ENCODE measurements at regions not wholly inside any gene's neighbourhood (a gene's known extent, or its start where the extent isn't known, plus 50 kb on each side); places are given as distances from the start of the nearest gene placed in this dataset.

DNA sequence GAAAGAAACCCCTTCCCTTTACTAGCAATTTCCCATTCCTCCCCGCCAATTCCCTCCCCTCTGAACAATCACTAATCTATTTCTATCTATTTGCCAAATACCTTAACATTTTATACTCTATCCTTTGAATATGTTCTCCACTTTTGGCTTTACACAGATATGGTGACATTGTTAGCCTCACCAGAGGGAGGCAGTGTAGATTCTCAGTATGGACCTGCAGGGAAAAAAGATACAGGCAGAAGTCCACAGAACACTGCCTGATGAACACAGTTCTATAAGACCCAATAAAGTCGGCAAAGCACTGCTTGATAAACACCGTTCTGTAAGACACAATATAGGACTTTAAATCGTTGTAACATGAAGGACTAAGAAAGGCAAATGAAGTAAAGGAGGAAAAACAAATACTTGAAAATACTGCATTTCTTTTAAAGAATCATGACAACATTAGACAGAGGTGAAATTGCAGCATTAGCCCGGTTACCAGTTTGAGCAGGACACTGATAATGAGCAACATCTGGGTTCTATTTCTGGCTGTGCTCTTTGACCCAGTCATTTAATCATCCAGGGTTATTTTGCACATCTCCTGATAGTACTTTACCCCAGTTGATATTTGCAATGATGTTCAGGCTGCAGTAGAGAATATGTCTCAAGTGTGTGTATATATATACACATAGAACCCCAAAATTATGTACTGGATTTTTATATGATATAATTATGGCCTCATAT lies 296.8 kb downstream of the UTRN start:
- peak; percentile 22 for DNase-seq

- peak; percentile 34 for DNase-seq
Observed at GRCh38 chr6:144582939-144583613, 297.9 kb downstream of the UTRN start.

- no peak for DNase-seq
Observed at GRCh38 chr6:144583614-144583954, 298.4 kb downstream of the UTRN start.

DNA sequence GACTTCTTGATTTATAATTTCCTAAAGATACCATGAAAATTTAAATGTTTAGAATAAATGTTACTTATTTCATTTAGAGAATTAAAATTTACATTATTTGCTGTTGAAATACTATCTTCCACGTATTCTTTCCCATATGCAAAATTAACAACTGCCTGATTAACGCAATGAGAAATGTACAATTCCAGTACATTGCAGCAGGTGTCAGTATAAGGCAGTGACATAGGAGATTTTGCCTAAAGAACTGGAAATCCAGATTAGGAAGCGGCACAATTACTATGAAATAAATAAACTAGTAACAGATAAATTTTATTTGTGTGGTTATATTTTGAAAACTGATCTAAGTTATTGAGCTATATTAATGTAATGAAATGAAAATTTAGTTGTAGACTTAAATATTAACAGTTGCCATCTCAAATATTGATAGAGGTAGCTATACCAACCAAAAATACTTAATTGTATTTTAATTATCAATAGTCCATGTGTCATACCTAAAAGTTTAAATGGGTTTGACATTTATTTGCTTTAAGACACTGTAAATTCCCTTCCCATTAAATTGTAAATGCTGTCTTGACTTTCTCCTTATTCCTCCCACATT lies 300.2 kb downstream of the UTRN start:
- DNase-seq, result peak; percentile 50

- DNase-seq, result peak; percentile 16
Observed at GRCh38 chr6:144586986-144587385, 301.9 kb downstream of the UTRN start.

DNA sequence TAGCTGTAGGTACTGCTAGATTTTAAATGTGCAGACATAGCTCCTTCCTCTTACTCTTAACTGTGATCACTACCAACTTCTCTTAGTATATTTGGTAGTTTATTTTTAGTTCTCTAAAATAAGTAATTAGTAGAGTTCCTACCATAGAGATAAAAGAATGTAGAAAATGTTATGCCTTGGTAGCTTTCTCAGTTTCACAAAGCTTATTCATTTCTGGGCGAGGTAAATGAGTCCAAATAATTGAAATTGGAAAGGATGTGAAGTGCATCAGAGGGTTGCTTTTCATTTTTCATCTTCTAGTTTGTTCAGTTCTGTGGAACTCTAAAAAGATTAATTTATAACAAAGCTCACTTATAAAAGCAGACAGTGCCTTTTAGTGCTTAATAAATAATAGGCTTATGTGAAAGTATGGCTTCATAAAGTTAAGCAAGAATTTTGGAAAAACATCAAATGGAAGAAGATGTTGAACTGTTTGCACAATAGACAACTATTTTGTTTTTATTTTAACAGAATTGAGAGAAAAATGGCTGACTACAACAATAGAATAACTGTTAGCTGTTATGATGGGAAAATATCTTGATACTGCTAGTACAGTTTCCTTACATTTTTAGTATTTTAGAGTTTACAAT lies 303.7 kb downstream of the UTRN start:
- no peak for DNase-seq

- DNase-seq, result no peak
Observed at GRCh38 chr6:144590532-144590931, 305.4 kb downstream of the UTRN start.

DNA sequence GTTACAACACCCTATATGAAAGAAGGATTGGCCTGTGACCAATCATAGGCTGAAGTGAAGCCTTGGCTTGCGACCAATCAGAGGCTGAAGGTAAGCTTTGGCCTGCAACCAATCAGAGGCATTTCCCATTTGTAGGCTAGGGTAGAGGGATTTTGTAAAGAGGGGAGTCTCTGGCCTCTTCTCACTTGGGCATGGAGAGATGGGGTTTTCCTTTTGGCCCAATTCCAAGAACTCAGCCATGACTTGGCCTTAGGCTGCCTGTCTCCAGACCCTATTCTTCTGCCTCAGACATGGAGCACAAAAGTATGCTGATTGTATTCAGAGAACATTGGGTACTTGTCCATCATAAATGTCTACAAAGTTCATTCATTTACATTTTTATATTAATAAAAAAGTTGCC lies 308.3 kb downstream of the UTRN start:
- DNase-seq, result no peak

- DNase-seq, result no peak
Observed at GRCh38 chr6:144594585-144594984, 309.4 kb downstream of the UTRN start.

- DNase-seq, result no peak
Observed at GRCh38 chr6:144595266-144595665, 310.1 kb downstream of the UTRN start.

GRCh38 chr6:144597511-144597910 lies 312.4 kb downstream of the UTRN start:
- no peak for DNase-seq

DNA sequence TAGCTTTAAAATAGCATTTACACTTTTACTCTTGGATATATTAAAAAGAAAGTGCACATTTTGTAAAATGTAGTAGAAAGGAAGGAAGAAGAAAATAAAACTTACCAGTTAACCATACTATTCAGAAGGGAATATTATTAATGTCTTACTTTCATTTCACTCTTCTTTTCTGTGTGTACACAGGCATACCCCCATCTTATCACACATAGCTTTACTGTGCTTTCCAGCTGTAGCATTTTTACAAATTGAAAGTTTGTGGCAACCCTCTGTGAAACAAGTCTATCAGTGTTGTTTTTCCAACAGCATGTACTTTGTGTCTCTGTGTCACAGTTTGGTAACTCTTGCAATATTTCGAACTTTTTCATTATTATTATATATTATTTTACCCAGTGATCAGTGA lies 314.5 kb downstream of the UTRN start:
- DNase-seq, result no peak

- no peak for DNase-seq
Observed at GRCh38 chr6:144601221-144601620, 316.1 kb downstream of the UTRN start.

- DNase-seq, result no peak
Observed at GRCh38 chr6:144602523-144603180, 317.5 kb downstream of the UTRN start.

- no peak for DNase-seq
Observed at GRCh38 chr6:144606083-144606482, 320.9 kb downstream of the UTRN start.

- no peak for DNase-seq
Observed at GRCh38 chr6:144607998-144608735, 323.0 kb downstream of the UTRN start.

DNA sequence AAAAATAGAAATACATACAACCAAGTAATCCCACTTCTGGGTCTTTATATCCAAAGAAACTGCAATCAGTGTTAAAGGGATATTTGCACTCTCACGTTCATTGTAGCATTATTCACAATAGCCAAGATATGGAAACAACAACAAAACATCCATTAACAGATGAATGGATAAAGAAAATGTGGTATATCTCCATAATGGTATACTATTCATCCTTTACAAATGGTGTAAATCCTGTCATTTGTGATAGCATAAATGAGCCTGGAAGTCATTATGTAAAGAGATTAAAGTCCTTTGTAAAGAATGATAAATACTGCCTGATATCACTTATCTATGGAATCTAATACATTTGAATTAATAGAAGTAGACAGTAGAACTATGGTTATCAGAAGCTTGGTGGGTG lies 327.7 kb downstream of the UTRN start:
- no peak for DNase-seq

DNA sequence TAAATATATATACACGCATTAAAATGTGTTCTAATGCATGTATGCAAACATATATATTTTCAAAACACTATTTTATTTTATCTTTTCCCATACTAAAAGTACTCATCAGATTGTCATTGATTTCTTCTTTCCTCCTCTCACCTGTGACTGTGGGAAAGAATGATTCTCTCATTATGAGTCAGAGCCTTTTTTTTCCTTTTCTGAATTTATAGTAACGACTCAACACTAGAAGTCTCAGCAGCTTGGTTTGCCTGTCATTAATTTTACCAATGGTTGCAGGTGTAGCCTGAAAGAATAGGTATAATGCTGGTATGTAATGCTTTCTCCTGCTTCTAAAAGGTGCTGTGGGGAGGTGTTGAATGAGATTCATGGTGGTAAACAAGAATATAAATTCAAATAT lies 328.7 kb downstream of the UTRN start:
- DNase-seq, result no peak

DNA sequence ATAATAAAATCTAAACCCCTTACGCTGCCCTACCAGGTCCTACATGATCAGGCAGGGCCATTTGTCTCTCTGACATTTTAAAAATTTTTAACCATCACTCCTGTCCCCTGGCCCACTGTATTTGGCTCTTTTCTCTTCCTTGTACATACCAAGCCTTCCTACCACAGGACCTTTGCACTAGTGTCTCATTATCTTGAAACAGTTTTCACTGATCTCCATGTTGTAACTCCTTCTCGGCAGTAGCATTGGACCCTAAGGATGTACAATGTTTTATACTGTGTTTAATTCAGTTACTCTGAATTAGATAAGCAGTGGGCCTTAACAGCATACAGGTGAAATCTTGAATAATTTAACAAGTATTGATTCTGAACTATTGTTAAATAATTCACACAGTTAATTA lies 330.7 kb downstream of the UTRN start:
- DNase-seq, result no peak

DNA sequence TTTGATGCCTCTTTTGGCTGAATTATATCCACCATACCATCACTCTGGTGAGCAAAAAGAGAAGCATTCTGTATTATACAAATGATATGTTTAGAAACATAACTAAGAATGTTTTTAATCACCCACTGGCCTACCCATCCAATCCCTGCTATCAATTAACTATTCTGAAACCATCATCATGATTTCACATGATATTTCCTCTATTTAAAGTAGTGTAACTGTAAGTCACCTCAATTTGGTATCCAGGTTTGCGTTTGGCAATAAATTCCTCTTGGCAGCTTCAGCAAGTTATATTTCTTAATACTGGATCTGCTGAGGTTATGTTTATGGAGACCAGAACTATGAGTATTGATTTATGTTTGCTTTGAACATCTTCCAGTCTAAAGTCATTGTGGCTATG lies 332.1 kb downstream of the UTRN start:
- DNase-seq, result no peak

DNA sequence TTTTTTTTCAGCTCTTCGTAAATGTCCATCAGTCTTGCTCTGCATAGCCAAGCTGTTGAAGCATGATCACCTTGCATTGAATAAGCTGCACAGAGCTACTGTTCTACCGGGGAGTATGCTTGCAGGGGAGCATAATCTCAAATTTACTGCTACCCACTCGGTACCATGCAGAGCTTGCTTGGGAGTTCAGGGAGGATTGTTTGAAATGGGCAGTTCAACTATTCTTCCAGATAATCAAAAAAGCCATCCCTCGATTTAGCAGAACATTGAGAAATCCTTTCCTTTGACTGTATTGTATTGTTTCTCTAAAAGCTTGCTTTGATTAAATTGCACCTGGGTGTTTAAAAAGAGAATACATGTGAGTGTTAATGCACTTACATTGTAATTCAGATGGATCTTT lies 332.6 kb downstream of the UTRN start:
- DNase-seq, result no peak

DNA sequence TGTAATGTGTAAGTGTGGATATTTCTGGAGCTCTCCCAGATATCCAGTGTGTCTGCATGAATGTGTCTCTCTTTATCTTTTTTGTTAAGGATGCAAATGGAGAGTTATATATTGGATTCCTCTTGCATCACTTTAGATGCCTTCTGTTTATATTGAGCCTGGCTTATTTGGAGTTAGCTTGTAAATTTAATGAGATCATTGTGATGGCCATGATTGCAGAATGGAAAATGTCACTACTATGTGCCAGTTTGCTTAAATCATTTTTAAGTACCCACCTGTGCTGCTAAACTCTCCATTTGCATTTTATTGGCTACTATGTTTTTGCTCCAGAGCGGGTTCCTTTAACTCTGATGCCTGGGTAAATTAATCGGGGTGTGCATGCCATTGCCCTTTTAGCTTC lies 334.8 kb downstream of the UTRN start:
- DNase-seq, result no peak

All from fibroblast of skin of back (primary cell).